Activated T-helper 9 cell treated with anti-CD3 and anti-CD28 coated beads, Interleukin-2, amount 50 U/mL, for 16 hours (primary cell): ENCODE measurements at regions not wholly inside any gene's neighbourhood (a gene's known extent, or its start where the extent isn't known, plus 50 kb on each side); places are given as distances from the start of the nearest gene placed in this dataset.

Experiments
- DNase-seq: peaks from one replicate; pipeline ENCODE4 v3.0.0-alpha.2; 2020; ENCODE audit warnings: low read depth

- no peak for DNase-seq
Measured at GRCh38 chr16:47778106-47778801, 317.1 kb downstream of the PHKB start.

- DNase-seq = no peak
Measured at GRCh38 chr16:47777220-47777619, 316.1 kb downstream of the PHKB start.

- DNase-seq = no peak
Measured at GRCh38 chr16:47774661-47775060, 313.5 kb downstream of the PHKB start.

- no peak for DNase-seq
Measured at GRCh38 chr16:47753659-47754058, 292.5 kb downstream of the PHKB start.
